Activated T-cell treated with anti-CD3 and anti-CD28 coated beads for 4 hours (primary cell): ENCODE measurements at regions not wholly inside any gene's neighbourhood (a gene's known extent, or its start where the extent isn't known, plus 50 kb on each side); places are given as distances from the start of the nearest gene placed in this dataset.
"Not testable (repeated sequence)": the region's sequence is repeated elsewhere in the genome, so short reads cannot be mapped to it uniquely, and the experiment has no call there.

ENCODE experiments used
- DNase-seq: peaks from one replicate; pipeline ENCODE4 v3.0.0-alpha.2; 2020

DNA sequence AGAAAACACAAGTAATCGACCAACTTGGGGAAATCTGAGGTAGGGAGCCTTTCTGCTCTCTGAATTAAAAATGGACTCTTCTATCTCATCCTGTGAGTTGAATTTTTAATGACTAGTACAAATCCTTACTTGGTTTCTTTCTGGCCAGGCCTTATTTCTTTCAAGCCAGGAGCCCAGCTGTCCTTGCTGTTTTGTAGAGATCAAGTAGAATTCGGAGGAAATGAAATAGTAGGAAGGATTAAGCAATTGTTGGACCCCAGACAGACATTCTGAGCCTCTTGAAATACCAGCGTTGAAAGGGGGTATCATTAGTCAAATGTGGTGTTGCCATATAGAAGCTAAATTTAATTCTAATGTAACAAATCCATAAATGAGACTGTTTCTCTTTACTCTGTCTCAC, 53.7 kb upstream of the SMIM15 start:
- no peak for DNase-seq

DNA sequence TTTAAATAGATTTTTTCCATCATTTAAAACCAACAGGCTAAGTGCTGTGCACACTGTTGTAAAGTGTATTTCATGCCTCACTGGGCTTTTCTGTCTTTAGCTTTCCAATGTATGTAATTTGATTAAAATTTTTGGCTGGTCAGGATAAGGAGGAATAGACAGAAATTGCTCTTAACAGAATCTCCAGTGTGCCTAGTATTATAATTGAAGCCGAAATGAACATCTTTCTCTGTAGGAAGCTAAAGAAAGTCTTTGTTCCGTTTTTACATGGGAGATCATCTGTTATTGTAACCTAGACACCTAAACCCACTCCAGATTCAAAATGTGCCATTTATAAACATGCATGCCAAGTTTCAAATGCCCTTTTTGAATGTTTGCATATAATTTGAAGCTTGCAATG, 54.5 kb upstream of the SMIM15 start:
- DNase-seq, result no peak

DNA sequence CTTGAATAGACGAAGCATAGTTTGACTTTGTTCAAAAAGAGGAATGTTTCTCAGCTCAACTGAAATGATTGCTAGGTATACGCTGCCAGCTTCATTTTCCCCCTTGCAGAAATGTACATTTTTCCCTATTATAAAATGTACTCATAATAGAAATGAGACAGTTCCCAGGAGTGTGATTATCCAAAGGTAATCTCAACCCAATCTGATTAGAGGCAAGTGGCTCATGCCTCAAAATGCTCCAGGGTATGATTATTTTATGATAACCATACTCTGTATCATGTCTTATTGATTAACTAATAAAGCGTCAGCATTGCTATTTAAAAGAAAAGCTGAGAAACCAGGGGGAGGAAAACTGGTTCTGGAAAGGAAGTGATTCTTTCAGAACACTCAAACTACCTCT, 54.9 kb upstream of the SMIM15 start:
- no peak for DNase-seq

DNA sequence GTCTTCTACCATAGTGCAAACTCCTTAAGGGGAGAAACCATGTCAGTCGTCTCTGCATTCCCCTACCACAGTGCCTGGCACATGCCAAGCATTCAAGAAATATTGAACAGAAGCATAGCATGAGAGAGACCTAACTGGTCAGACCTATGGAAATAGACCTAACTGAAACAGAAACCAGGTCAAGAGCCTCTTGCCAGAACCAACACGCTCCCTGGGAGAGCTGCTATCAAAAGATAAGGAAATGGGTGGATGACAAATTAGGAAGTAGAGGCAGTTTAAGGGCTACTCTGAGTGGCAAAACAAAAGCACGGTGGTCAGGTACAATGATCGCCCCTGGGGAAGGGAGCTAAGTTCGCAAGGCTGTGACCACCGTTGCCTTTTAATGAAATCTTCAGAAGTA, 66.0 kb upstream of the SMIM15 start:
- no peak for DNase-seq

DNA sequence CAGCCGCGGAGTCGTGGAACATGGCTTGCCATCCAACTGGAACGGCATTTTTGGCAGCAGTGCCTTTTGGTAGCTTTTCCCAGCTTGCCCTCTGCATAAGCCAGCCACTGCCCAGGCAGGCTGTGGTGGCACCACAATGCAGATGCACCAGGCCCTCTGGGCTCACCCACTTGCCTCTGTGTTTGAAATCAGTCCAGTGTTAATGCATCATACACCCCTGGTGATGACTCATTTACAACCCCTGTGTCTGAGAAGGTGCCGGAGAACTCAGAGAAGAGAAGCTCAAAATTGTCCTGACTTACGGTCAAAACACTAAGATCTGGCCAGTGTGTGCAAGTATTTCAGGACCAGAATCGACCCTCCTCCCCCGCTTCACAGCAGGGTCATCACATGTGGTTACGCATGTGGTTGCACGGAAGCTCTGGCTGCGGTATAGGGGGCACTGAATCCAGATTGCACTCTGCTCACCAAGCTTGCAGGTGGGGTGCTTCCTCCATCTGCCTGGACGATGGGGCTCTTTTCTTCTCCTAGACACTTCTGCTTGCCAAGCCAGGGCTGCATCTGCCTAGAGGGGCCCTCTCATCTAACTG, 66.5 kb upstream of the SMIM15 start:
- no peak for DNase-seq

DNA sequence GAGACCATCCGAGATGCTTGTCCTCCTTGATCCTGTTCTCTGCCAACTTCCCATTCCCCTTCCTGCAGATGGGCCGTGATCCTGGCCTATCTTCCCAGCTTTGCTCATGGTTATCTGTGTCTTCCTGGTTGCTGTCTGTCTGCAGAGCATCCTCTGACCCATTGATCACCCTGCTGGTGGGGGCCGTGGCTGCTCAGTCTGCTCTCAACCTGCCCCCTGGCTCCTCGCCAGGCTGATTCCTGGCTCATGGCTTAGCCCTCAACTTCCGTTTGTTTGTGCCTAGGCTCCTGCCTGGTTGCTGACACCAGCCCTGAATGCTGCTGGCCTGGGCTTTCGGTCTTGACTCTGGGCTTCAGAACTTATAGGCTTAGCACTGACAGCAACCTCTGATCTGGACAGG, 67.1 kb upstream of the SMIM15 start:
- no peak for DNase-seq

DNA sequence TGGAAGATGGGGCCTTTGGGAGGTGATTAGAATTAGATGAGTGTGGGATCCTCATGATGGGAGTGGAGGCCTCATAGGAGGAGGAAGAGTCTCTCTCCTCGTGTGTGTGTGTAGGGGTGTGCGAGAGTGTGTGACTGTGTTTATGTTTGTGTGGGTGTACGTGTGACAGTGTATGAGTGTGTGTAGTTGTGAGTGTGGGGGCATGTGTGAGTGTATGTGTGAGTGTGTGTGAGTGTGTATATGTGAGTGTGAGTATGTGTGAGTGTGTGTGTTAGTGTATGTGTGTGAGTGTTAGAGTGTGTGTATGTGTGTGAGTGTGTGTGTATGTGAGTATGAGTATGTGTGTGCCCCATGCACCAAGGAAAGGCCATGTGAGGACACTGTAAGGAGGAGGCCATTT, 68.2 kb upstream of the SMIM15 start:
- no peak for DNase-seq

DNA sequence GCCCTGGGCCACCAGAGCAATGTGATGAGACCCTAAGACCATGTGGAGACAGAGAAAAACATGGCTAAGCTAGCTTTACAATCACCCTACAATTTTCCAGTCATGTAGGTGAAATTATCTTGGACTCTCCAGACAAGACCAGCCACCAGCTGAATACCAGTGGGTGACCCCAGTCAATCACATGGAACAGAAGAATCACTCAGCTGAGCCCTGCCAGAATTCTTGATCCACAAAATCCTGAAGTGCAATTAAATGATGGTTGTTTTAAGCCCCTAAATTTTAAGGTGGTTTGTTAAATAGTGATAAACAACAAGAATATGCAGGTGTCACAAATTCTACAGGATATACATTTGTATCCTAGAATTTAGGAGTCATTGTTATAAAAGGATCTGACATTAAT, 69.5 kb upstream of the SMIM15 start:
- no peak for DNase-seq

DNA sequence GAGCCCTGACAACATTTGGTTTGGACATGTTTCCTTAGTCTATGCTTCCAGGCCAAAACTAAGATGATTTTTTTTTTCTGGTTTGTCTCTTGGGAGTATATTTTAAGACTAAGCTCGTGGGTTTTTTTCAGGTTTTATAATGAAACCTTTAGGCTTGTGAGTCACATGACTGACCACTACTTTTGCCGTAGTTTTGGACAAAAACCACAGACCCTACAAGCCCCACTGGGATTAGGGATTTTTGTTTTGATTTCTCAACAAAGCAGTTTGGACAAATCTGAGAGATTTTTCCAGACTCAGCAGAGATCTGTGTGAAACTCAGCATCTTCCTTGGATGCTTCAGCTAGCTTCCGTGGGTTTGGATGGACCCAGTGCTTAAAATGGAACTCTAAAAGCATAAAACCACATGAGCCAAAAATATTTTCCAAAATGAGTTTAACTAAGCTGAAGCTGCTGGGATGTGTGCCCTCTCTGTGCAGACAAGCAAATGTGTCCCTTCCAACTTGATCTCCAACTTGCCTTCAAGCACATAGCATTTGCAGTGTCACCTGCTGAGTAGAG, 70.3 kb upstream of the SMIM15 start:
- DNase-seq, result no peak

DNA sequence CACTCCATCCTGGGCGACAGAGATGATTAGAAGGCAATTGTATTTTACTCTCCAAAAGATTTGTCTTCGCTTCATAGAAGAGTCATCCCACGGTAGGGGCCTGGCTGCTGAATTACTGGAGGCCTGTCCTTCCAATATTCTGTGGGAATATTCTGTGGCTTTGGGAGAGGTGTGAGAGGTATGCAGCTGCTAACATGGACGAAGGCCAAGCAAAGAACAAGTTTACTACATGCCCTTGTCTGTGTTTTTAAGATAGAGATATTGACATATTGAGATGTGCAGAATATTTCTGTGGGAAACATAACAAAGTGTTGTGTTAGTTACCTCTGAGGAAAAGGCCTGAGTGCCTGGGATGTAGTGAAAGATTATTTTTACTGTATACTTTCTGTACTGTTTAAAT, 71.8 kb upstream of the SMIM15 start:
- no peak for DNase-seq

DNA sequence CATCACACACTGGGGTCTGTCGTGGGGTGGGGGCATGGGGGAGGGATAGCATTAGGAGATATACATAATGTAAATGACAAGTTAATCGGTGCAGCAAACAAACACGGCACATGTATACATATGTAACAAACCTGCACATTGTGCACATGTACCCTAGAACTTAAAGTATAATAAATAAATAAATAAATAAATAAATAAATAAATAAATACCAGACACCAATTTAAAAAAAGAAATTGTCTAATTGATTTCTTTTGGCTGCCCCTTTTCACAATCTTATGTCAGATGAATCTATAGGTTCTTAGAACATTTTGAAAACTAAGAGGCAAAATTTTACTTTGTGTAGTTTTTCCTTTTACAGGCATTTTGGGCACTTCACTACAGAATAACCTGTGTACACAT, 74.4 kb upstream of the SMIM15 start:
- DNase-seq, result not testable (repeated sequence)

DNA sequence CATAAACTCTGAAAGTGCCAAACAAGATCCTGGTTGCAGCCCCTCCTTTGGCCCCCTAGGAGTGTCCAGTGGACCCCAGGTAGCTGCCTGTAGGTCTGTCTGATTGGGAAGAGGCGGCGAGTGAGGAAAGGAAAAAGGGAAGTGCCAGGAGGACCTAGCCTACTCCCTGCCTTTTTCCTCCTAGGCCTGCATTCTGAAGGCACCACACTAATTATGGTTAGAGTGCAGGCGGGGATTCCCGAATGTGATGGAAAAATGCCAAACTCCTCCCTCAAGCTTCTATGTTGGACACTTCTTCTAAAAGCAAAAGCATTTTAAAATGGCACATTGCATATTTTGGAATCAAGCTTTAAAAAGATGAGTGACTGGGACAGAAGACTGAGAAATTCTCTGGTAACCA, 83.2 kb upstream of the SMIM15 start:
- DNase-seq, result no peak

DNA sequence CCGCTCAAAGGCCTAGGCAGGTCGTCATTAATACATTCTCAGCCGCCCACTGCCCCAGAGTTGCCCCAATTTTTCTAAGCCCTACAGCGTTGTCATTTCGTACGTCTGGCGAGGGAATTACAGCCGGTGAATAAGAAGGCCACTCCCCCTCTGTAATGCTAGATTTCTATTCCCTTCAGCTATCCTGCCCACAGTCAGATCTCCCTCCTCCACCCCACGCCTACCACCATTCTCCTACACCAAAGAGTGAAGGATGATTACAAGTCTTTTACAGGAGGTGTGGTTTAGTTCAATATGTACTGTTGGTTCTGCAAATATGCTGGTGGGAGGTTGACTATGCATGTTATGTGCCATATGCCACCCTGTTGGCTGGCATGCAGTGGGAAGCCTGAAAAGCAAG, 83.7 kb upstream of the SMIM15 start:
- no peak for DNase-seq

DNA sequence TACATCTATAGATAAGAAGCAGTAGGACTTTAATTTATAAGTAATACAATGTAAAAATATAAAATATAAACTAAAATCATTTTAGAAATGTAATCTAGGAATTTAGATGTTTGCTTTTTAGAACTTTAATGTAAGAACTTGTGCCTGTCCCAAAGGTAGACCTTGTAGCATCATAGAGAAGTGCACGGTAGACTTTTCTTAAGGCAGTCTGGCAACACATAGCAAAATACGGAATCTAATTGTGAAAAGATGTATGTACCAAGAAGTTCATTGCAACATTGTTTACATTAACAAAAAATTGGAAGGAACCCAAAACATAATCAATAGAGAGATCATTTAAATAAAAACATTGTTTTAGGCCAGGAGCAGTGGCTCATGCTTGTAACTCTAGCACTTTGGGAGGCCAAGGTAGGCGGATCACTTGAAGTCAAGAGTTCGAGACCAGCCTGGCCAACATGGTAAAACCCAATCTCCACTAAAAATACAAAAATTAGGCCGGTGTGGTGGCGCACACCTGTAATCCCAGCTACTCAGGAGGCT, 84.6 kb upstream of the SMIM15 start:
- no peak for DNase-seq

DNA sequence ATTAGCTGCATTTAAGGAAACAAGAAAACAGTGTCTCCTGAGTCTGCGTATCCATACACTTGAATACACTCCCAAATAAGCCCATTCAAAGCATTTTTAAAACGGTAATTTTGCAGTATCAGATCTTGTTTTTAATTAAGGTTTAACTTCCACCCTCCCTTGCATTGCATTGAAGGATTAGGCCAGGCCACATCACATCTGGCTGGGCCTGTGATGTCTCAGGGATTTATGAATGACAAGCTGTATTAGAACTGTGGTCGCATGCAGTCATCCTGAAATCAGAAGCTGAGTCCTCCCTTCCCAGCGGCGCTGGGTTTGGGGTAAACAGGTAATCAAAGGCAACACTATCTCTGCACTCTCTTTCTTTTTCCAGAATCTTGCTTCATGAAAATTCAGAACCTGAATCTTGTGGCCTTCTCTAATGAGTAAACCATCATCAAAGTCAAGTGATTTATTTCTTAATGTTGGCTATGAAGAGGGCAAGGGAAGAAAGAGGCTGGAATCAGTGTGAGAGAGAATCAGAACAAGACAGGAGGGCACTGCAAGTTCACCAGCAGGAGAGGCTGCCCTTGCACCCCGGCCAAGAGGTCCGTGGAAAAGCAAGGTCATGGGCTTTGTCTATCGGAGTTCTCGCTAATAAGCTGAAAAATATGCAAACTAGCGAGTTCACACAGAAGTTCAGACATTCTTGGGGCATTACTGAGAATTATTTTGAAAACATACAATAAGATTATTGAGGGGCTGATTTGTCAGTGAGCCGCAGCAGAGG, 80.0 kb upstream of the ZSWIM6 start:
- no peak for DNase-seq

DNA sequence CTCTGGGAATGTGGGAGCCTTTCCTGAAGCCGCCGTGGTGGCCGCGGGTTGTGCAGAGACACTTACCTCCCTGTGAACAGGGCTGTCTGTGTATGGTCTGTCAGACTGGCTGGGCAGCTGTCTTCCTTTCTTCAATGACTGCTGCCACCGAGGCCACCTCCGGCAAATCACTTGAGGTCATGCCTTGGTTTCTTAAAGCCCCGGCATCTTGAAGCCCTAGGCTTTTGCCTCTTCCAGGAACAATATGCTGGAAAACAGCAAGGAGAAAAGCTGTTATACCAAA, 79.5 kb upstream of the ZSWIM6 start:
- DNase-seq, result no peak

DNA sequence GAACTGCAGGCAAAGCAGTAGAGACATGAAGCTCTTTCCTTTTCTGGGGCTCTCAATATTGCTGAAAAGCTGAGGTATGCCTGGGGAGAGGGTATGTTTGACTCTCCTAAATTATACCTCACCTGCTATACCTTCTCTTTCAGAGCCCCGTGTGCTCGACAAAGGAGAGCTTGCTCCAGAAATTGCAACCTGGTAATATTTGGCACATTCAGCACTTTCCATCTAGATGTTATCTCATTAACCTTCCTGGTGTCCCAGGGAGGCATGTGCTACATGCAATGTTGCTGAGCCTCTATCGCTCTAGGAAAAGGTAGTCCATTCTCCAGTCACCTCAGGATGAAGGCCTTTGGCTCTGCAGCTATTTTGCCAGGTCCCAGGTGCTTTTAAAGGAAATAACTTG, 78.5 kb upstream of the ZSWIM6 start:
- no peak for DNase-seq

DNA sequence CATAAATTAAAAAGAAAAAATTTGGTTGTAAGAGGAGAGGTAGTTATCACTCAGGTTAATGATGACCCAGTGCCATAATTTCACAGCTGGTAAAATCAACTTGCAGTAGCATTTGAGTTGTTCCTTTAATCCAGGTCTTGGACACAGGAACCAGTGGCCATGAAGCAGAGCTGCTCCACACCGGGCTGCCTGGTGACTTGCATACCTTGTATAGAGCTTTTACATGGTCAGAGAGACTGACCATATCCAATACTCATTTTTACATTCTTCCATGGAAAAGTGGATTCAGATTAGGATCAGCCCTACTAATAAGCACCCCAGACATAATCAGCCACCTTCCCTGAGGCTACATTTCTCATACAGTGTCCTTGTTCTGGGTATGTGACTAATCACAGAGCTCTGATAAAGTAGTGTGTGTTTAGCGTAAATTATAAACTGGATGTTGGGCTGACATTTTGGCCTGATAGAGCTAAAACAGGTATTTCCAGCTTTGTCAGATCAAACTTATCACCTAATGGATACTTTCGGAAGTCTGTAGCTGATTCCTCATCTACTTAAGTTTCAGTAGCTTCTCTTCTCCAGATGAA, 77.0 kb upstream of the ZSWIM6 start:
- no peak for DNase-seq

DNA sequence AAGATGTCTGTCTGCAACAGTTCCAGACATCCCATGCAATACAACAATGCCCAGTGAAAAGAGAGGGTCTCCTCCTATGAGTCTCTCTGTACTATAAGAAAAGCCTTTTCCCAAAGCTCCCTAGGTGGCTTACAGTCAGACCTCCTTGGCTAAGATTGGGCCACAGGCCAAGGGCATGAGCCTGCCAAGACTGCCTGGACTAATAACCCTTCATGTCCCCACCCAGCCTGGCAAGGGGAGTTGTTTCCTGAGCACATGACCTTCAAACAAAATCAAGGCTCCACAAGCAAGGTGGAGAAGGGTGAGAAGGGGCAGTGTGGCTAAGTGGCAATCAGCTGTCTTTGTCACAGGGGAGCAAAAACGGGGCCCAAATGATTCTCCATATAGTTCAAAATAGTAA, 75.6 kb upstream of the ZSWIM6 start:
- DNase-seq, result no peak

DNA sequence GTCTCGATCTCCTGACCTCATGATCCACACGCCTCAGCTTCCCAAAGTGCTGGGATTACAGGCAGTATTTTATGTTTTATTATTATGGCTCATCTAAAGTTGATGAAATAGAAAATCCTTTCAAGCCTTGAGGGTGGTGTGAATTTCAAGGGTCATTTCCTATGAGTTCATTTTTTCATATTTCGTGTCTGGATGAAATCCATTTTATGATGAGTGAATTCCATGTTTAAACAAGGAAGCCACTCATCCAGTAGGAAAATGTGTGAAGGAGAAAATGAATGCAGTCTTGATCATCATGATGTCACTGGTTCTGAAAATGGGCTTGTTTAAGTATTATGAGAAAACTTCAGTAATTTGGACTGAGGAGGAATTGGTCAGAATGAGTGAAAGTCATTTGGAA, 74.6 kb upstream of the ZSWIM6 start:
- DNase-seq, result no peak

DNA sequence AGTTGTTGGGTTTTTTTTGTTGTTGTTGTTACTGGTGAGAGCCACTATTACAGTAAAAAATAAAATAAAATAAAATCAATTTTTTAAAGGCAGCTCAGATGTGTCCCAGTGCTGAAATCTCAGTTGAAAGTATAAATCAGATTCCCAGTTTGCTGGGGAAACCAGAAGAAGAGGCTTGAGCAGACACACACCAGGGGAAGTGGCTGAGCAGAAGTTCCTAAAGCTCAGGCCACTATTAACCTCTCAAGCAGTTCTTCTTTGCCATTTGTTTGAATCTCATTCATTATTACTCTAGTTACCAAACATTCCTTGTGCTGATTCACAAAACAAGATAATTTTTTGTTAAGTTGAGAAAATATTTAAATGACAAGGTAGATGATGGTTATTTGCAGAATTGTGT, 70.9 kb upstream of the ZSWIM6 start:
- no peak for DNase-seq

DNA sequence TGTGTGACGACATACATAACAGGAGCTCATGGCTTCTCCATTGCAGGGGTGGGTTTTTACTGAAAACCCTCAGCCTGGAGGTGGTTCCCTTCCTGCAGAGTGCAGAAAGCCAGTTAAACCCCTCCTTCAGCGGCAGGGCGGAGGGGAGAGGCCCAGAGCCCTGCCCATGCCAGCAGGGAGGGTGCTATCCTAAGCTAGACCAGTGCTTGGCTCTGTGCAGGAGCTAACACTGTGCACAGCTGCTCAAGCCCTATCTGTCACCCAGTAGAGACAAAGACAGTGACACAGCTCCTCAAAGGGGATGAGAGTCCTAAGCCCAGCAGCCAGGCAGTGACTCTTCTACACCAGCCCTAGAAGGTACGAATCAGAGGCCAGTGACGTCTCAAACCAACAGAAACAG, 70.0 kb upstream of the ZSWIM6 start:
- DNase-seq, result no peak

DNA sequence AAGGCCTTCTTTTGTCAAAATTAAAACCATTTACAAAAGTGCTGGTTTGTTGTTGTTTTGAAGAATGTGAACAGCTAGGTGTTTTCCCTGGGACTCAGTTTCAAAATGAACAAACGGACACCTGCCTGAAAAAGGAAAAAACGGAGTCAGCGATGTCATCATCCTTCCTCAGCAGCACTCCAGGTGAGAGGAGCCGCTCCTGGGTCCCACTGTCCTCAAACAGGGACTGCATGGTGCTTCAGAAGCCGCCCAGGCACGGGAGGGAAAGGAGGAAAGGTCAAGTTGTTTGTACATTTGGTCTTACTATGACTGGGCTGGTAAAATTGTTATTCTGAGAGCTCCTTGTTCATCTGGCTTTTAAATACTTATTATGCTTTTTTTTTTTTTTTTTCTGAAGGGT, 69.0 kb upstream of the ZSWIM6 start:
- no peak for DNase-seq

DNA sequence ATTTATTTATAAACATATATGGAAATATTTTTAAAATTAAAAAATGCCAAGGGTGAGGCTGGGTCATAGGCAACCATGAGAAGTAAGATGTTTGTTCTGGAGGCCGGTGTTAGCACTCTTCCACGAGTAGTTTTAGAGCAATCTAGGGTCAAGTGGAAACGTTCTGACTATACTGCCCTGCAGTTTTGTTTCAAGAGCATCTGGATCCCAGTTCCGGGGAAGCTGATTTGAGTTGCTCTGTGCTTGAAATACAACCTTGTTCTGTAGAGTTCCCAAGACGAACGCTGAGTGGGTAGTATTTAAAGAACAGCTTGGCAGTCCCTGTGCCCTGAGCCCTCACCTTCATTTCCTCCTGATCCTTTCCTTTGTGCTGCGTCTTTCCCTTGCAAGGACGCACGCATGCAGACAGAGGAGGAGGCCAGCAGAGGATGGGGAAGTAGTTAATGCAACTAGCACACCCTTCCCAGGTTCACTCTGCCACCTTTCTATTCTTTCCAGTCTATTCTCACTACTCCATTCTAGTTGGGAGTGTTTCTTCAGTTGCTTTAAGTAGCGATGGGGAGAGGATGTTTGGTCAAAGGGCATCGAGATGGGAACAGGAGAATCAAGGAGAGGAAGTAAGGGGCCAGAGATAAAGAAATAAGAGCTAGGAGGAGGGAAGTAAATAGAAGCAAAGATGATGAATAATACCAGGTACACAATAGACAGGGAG, 68.3 kb upstream of the ZSWIM6 start:
- no peak for DNase-seq
